ENCODE measurements at regions not wholly inside any gene's neighbourhood (a gene's known extent, or its start where the extent isn't known, plus 50 kb on each side); places are given as distances from the start of the nearest gene placed in this dataset.

DNA sequence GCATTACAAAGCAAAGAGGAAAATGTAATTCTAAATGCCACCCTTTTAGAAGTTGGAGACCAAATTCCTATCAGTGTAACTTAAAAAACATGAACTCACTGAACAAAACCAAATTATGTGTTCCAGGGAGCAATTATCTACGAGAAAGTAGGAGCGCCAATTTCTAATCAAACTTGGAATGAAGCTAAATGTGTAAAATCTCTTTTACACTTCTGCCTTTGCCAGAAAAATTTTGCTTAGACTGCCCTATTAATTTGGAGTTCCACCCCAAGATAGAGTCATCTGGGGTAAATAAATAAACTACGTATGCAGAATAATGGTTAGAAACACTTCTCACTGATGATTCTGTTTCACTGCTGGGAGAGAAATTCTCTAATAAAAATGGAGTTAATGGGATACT is 825.6 kb downstream of the MTRR start:
- H3K36me3 Mint-ChIP-seq (ENCODE audit: low read depth): no peaks in the 10 kb centered on the region
- no peaks in the 10 kb centered on the region for H3K27me3 Mint-ChIP-seq
- peaks cover 4% of the 10 kb centered on the region for H3K9me3 Mint-ChIP-seq
- no peak overlapping the region for H3K4me3 Mint-ChIP-seq
- H3K27ac Mint-ChIP-seq: no peak overlapping the region
- H3K4me1 Mint-ChIP-seq (ENCODE audit: low read depth): no peaks in the 10 kb centered on the region

DNA sequence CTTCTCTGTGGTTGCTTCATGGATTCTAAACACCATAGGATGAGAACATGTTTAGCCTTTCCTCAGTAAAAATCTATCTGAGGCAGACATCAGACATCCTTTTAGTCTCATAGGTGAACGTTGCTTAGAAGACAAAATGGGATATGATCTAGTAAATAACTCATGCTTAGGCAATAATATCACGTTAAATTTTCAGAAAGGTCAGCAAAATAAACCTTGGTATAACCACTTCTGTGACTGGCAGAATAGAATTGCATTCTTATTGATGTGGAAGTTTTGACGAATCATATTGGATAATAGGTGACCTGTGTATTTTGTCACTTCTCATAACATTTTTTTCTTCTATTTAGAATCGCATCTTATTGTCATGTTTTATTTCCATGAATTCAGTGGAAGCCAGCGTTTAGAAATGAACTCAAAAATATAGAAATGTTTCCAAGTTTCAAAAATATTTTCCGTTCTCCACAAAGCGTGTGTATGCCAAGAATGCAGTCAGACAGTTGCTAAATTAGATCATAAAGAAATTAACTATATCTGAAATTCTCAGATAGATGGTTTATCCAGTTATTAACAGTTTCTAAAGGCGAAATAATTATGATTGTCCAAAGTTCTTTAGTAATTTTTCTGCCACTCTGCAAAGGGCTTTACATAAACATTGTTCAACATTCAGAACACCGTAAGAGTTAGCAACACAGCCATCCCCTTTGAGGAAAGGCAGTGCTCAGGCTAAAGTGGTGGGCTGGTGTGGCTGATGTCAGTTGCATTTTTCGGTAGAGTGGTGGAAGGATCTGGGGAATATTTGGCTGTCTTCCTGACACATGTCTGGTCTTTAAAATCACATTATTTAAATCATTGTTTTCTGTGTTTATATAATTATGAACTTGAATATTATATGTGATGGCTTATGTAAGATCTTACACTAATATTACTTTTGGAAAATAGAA is 827.2 kb downstream of the MTRR start:
- Mint-ChIP-seq H3K4me3 (no peak overlapping the region), H3K4me1 (ENCODE audit: low read depth) (no peaks in the 10 kb centered on the region), H3K9me3 (peaks cover 4% of the 10 kb centered on the region), H3K27me3 (no peaks in the 10 kb centered on the region), H3K27ac (no peak overlapping the region), H3K36me3 (ENCODE audit: low read depth) (no peaks in the 10 kb centered on the region)

DNA sequence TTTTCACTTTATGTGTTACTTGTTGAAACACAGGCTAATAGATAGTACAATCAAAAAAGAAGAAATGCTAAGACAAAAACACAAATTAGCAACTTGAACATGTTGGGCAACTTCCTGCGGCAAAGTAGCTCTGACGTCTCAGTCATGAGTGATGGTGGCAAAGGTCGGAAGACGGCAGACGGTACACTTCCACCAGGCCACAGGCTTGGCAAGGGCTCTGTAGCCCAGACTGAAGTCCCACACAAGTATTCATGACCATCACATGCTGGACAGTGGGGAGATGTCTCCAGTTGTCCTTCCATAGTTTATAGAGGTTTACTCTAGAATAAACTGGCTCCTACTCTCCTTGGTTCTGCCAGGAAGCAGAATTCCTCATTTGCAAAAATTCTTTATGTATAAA is 831.3 kb downstream of the MTRR start:
- H3K27me3 Mint-ChIP-seq: no peaks in the 10 kb centered on the region
- no peak overlapping the region for H3K4me3 Mint-ChIP-seq
- H3K4me1 Mint-ChIP-seq (ENCODE audit: low read depth): no peaks in the 10 kb centered on the region
- H3K36me3 Mint-ChIP-seq (ENCODE audit: low read depth): no peaks in the 10 kb centered on the region
- no peak overlapping the region for H3K27ac Mint-ChIP-seq
- peaks cover 4% of the 10 kb centered on the region for H3K9me3 Mint-ChIP-seq

DNA sequence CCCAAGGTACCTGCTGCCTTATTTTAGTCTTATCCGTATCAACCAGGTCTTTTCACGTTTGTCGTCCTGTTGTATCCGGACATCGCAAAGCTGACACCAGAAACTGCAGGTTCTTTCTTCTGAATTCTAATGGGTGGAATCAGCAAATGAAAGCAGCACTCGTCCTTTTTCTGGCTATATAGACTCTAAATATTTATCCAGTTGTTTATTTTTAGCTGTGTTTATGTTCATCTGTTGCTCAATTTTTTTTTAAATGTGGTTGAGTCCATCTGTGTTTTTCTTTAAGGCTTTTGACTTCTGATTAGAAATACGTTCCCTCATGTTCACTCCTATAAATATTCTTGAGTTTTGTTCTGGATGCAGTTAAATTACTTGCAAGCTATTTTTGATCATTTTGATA is 831.7 kb downstream of the MTRR start:
- H3K27ac Mint-ChIP-seq: no peak overlapping the region
- H3K4me3 Mint-ChIP-seq: no peak overlapping the region
- no peaks in the 10 kb centered on the region for H3K4me1 Mint-ChIP-seq (ENCODE audit: low read depth)
- H3K36me3 Mint-ChIP-seq (ENCODE audit: low read depth): no peaks in the 10 kb centered on the region
- no peaks in the 10 kb centered on the region for H3K27me3 Mint-ChIP-seq
- peaks cover 4% of the 10 kb centered on the region for H3K9me3 Mint-ChIP-seq

DNA sequence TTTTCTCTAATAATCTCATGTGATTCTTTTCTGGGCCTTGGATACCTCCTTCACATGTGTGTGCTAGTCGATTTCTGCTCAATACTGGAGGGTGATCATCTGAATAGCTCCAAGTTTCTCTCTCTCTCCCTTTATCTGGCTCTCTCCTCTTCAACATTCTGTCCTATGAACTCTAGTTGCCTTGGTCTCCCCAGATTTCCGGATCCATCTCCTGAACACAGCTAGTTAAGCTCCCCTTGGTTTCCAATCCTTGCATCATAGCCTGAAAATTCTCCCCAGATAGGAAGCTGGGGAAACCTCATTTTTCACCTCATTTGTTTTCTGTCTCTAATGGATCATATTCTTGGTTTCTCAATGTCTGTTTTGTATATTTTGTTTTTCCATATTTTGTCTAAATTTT is 832.3 kb downstream of the MTRR start:
- H3K27me3 Mint-ChIP-seq: no peaks in the 10 kb centered on the region
- no peak overlapping the region for H3K4me3 Mint-ChIP-seq
- no peaks in the 10 kb centered on the region for H3K36me3 Mint-ChIP-seq (ENCODE audit: low read depth)
- H3K27ac Mint-ChIP-seq: no peak overlapping the region
- H3K4me1 Mint-ChIP-seq (ENCODE audit: low read depth): no peaks in the 10 kb centered on the region
- peaks cover 4% of the 10 kb centered on the region for H3K9me3 Mint-ChIP-seq

DNA sequence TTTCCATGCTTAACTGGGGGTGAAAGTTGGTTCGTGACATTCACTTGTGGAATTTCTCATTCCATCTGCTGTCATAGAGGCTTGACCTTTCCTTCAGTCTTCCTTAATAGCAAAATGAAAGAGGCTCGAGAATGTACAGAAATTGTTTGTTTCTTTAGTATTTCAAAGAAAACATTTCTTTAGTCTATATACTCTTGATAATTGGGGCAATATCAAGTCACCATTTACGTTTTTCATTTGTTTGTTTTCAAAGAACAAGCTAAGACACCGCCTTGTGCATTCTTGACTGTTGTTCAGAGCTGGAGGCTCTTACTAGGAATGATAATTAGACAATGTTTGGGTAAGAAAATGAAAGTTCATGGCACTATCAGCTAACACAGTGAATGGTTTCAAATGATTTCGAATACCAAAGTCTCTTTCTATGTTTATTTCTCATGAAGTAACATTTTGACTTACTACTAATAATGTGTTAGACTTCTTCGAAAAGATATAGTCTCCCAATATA is 835.4 kb downstream of the SEMA5A start:
- no peak overlapping the region for H3K27ac Mint-ChIP-seq
- H3K9me3 Mint-ChIP-seq: peaks cover 5% of the 10 kb centered on the region
- no peaks in the 10 kb centered on the region for H3K27me3 Mint-ChIP-seq
- H3K36me3 Mint-ChIP-seq (ENCODE audit: low read depth): no peaks in the 10 kb centered on the region
- H3K4me3 Mint-ChIP-seq: no peak overlapping the region
- no peaks in the 10 kb centered on the region for H3K4me1 Mint-ChIP-seq (ENCODE audit: low read depth)

DNA sequence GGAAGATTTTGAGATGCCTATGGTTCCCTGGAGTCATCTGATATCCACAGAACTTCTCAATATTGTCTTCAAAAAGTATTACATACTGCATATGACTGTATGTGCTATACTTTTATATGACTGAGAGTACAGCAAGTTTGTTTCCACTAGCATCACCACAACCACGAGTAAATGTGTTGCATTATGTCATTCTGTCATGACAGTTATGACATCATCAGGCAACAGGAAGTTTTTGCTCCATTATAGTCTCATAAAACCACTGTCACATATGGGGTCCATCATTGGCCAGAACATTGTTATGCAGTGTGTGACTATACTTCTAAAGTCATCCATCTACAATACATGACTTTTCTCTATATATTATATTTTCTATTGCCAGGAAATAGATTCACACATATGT is 831.7 kb downstream of the SEMA5A start:
- Mint-ChIP-seq H3K4me1 (ENCODE audit: low read depth) (no peaks in the 10 kb centered on the region), H3K4me3 (no peak overlapping the region), H3K36me3 (ENCODE audit: low read depth) (no peaks in the 10 kb centered on the region), H3K27ac (no peak overlapping the region), H3K27me3 (no peaks in the 10 kb centered on the region), H3K9me3 (peaks cover 5% of the 10 kb centered on the region)

DNA sequence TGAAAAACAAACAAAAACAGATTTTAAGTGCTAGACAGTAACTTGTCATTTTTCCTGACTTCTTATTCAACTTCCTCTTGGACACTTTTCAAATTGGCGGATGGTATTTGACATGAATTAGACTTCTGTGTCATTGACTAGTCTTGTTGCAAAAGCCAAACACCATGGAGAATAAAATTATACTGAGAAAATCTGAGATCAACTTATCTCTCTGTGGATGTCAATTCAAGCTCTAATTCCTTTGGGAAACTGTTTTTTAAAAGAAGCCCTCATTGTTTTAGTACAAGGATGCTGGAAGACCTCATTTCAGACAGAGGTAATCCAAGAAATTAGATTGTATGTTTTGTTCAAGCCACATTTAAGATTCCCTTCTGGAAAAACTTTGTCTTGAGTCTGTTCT is 831.0 kb downstream of the SEMA5A start:
- no peaks in the 10 kb centered on the region for H3K36me3 Mint-ChIP-seq (ENCODE audit: low read depth)
- peaks cover 5% of the 10 kb centered on the region for H3K9me3 Mint-ChIP-seq
- H3K27me3 Mint-ChIP-seq: no peaks in the 10 kb centered on the region
- H3K4me3 Mint-ChIP-seq: no peak overlapping the region
- H3K27ac Mint-ChIP-seq: no peak overlapping the region
- H3K4me1 Mint-ChIP-seq (ENCODE audit: low read depth): no peaks in the 10 kb centered on the region

DNA sequence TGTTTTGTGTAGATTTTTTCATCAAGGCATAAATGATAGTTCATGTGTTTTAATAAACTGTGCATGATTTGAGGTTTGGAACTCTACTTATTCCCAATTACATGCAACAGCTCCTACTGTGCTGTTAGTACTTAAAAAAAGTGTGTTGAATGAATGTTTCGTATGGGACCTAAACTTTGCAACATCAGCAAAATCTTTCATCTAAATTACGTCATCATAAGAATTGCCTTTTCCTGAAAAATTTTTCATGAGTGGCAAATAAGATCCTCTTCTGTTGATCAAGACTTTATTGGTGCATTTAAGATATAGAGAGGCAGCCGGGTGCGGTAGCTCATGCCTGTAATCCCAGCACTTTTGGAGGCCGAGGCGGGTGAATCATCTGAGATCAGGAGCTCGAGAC is 826.1 kb downstream of the SEMA5A start:
- no peak overlapping the region for H3K27ac Mint-ChIP-seq
- peaks cover 11% of the 10 kb centered on the region for H3K9me3 Mint-ChIP-seq
- no peak overlapping the region for H3K4me3 Mint-ChIP-seq
- H3K27me3 Mint-ChIP-seq: no peaks in the 10 kb centered on the region
- H3K36me3 Mint-ChIP-seq (ENCODE audit: low read depth): no peaks in the 10 kb centered on the region
- H3K4me1 Mint-ChIP-seq (ENCODE audit: low read depth): no peaks in the 10 kb centered on the region

DNA sequence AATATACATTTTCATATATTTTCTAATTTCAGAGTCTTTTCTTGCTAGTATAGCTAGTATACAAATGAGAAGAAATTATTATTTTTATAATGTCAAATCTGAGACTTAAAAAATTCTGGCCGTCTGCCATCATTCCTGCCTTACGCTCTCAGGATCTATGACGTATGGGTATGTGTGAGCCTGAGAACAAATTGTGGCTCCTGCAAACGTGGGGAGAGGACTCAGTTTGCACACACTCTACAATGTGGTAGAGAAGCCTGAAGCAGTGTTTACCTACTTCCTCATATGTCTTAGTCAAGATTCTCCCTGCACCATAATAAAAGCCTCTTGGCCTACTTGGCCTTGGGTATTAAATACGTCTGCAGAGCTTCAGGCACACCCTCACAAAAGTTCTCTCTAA is 825.4 kb downstream of the SEMA5A start:
- H3K36me3 Mint-ChIP-seq (ENCODE audit: low read depth): no peaks in the 10 kb centered on the region
- no peaks in the 10 kb centered on the region for H3K27me3 Mint-ChIP-seq
- H3K4me3 Mint-ChIP-seq: no peak overlapping the region
- H3K9me3 Mint-ChIP-seq: peaks cover 11% of the 10 kb centered on the region
- H3K4me1 Mint-ChIP-seq (ENCODE audit: low read depth): no peaks in the 10 kb centered on the region
- no peak overlapping the region for H3K27ac Mint-ChIP-seq

DNA sequence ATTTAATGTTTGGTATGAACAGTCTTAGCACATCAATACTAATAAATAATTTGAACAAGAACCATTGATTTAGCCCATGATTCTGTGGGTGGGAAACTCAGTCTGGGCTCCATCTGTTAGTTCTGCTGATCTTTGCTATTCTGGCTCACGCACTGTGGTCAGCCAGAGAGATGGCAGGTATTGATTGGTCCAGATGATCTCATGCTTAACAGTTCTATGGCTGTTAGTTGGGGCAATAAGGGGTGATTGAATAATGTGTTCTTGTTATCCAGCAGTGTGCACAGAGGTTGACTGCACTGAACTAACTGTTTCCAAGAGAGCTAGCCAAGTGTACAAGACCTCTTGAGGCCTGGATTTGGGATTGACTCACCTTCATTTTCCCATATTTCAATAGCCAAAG is 824.3 kb downstream of the SEMA5A start:
- Mint-ChIP-seq H3K4me1 (ENCODE audit: low read depth) (no peaks in the 10 kb centered on the region), H3K9me3 (peaks cover 11% of the 10 kb centered on the region), H3K27me3 (no peaks in the 10 kb centered on the region), H3K36me3 (ENCODE audit: low read depth) (no peaks in the 10 kb centered on the region), H3K27ac (no peak overlapping the region), H3K4me3 (no peak overlapping the region)

DNA sequence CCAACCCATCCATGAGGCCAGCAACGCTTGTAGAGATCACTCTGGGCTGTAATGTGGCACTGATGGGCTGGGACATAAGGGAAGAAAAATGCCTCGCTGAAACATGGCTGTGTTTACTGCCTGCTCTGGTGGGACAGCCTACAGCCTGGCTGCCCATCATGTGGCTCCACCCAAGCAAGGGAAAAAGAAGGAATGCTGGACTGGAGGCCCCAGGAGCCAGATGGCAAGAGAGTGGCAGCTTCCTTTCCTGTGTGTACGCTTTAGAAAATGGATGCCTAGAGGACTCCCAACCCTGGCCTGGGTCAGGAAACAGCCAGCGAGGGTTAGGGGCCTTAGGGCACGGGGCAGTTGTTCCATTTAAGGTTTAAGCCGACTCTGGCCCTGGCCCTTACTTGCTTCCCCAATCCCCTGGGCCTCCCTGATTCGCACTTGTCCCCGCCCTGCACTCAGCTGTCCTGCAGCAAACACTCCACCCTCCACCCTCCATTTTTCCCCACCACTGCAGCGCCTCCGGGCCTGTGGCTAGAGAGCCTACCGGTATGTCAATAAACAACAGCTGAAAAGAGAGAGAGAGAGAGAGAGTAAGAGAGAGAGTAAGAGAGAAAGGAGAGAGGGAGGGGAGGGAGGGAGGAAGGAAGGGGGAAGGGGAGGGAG is 819.4 kb downstream of the SEMA5A start:
- Mint-ChIP-seq H3K27me3 (no peaks in the 10 kb centered on the region), H3K36me3 (ENCODE audit: low read depth) (no peaks in the 10 kb centered on the region), H3K4me3 (no peak overlapping the region), H3K27ac (no peak overlapping the region), H3K9me3 (peaks cover 6% of the 10 kb centered on the region), H3K4me1 (ENCODE audit: low read depth) (no peaks in the 10 kb centered on the region)

DNA sequence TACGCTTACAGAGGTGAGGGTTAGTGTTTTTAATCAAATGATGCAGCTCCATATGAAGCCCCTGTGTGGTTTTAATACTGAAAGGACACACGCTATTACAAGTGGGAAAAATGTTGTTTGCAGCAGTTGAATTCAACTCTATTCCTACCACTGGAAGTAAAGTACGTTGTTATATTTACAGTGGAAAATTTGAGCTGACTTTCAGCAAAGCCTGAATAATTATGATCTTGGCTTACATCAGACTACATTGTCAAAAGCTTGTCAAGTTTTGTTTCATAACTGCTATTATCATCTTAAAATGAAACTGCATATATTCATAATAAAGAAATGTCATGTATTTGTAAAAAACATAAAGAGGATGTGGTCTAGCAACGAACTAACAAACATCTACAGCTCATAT is 818.5 kb downstream of the SEMA5A start:
- H3K9me3 Mint-ChIP-seq: peaks cover 6% of the 10 kb centered on the region
- no peaks in the 10 kb centered on the region for H3K4me1 Mint-ChIP-seq (ENCODE audit: low read depth)
- H3K36me3 Mint-ChIP-seq (ENCODE audit: low read depth): no peaks in the 10 kb centered on the region
- H3K27me3 Mint-ChIP-seq: no peaks in the 10 kb centered on the region
- H3K4me3 Mint-ChIP-seq: no peak overlapping the region
- H3K27ac Mint-ChIP-seq: no peak overlapping the region

DNA sequence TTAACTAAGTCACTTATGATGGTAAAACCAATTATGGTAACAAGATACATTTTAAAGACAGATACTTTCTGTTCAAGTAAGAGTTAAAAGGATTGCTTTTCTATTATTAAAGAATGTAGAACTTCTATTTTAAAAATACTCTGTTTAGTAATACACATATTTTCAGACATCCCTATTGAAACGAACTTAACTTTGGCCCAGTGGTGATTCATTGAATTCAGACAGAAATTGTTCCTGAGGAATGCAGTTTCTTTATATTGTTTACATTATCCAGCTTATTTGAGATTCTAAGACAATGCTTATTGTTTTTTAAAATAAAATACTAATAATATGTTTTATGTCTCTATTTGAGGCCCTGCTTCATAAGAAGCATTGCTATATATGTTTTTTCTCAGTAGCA is 816.4 kb downstream of the SEMA5A start:
- Mint-ChIP-seq H3K27ac (no peak overlapping the region), H3K4me3 (no peak overlapping the region), H3K4me1 (ENCODE audit: low read depth) (no peaks in the 10 kb centered on the region), H3K36me3 (ENCODE audit: low read depth) (no peaks in the 10 kb centered on the region), H3K9me3 (no peaks in the 10 kb centered on the region), H3K27me3 (no peaks in the 10 kb centered on the region)

DNA sequence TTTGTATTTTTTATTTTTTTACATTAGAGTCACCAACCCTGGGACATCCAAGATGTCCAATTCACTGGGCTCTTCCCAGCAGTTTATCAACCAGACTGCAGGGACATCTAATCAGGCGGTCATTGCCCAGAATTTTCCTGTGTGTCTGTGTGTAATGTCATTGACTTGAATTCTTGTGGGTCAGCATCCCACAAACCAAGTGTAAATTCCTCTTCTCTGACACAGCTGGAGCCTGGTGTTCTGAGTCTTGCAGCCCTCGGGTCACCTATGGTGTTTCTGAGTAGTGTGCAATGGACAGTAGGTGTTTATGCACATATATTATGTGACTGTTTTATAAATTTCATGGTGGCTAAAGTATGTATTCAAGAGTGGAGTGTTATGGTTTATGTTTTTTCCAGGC is 815.7 kb downstream of the SEMA5A start:
- no peak overlapping the region for H3K4me3 Mint-ChIP-seq
- no peaks in the 10 kb centered on the region for H3K4me1 Mint-ChIP-seq (ENCODE audit: low read depth)
- H3K27me3 Mint-ChIP-seq: no peaks in the 10 kb centered on the region
- H3K9me3 Mint-ChIP-seq: no peaks in the 10 kb centered on the region
- no peak overlapping the region for H3K27ac Mint-ChIP-seq
- H3K36me3 Mint-ChIP-seq (ENCODE audit: low read depth): no peaks in the 10 kb centered on the region

Data from stimulated activated naive CD8-positive, alpha-beta T cell treated with anti-CD3 and anti-CD28 coated beads, Interleukin-15, Interleukin-2, amounts not matched to agents 100 ng/mL and 50 ng/mL, for 24 hours (primary cell).